Activated CD8-positive, alpha-beta memory T cell treated with anti-CD3 and anti-CD28 coated beads, Interleukin-2, amount 50 U/mL, for 4 hours (primary cell): ENCODE measurements at regions not wholly inside any gene's neighbourhood (a gene's known extent, or its start where the extent isn't known, plus 50 kb on each side); places are given as distances from the start of the nearest gene placed in this dataset.

Source experiments
- DNase-seq: peaks from one replicate; pipeline ENCODE4 v3.0.0-alpha.2; 2020

- DNase-seq, result no peak
Observed at GRCh38 chr1:101732261-101732660, 264.5 kb downstream of the OLFM3 start.

DNA sequence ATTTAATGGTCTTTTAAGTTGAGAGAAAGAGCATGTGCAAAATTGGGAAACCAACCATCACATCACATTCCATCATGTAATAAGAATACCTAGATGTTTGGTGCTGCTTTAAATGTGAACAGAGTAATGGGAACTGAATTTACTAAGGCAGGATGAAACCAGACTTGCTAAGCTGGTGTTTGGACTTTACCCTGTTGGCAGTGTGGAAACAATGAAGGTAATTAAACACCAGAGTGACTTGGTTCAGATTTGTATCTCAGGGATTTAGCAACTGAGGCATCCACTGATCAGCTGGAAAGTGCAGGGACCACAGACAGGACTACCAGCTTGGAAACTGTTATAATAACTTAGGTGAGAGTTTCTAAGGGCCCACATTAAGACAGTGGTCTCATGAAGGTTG, 263.4 kb downstream of the OLFM3 start:
- no peak for DNase-seq

GRCh38 chr1:101738475-101738874, 258.3 kb downstream of the OLFM3 start:
- no peak for DNase-seq

- DNase-seq, result no peak
Observed at GRCh38 chr1:101739146-101739545, 257.6 kb downstream of the OLFM3 start.

DNA sequence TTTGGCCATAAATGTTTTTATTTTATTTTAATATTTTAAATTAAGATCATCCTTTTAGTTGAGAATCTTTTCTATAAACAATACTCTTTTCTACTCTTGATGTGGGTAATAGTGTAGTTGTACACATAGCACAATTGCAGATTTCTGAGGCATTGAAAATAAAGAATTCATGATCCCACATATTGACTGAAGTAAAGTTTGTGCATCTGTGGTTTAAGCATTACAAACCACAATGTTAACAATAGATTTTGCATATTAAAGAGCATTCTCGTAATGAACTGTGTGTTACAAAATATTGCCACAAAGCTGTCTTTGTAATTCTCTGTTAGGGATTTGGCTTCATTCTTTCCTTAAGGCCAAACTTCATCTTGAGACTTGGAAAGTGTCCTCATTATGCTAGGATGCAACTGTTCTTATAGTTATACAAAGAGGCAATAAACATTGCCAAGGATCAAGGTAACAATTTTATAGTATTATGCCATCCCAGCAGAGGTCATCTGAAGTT, 256.8 kb downstream of the OLFM3 start:
- no peak for DNase-seq

DNA sequence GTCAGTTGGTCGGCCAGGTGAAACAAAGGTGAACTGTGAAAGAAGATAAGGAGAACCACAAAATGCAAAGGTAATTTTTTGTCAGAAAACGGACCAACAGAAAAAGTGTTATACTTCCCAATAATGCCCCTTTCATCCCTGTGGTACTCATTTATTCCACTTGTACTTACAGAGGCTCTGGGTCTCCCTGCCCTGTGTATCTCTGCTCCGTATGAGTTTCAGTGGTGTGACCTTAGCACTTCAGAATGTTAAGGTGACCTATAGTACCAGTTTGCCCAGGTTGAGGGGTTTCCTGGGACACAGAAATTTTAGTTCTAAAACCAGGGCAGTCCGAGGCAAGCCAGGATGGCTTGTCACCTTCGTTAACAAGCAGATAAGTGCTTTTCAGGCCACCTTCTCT, 254.8 kb downstream of the OLFM3 start:
- no peak for DNase-seq

GRCh38 chr1:101742509-101742908, 254.2 kb downstream of the OLFM3 start:
- DNase-seq, result no peak

DNA sequence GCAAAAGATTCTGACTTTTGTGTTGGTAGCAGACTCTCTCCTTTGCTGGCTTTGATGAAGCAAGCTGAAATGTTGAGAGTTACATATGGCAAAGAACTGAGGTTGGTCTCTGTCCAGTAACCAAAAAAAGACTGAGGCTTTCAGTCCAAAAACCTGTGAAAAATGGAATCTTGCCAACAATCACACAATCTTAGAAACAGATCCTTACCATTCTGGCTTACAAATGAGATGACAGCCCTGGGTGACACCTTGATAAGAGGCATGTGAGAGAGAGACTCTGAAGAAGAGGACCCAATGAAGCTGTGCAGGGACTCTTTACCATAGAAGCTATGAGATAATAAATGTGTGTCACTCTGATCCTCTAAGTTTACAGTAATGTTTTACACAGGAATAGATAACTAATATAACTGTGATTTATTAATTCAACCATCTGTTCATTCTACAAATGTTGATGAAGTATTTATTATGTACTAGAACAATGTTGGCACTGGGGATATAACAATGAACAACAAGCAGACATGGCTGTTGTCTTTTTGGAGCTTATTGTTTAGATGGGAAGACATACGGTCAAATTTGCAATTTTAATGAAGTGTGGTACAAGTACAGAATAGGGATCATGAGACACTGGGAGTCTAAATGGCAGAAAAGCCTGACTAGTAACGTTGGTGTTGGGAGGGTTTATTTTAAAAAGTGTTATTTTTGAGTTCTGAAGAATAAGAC, 251.0 kb downstream of the OLFM3 start:
- DNase-seq, result no peak

GRCh38 chr1:101748077-101748476, 248.6 kb downstream of the OLFM3 start:
- DNase-seq, result no peak
